GM23338 (cell line): ENCODE measurements at regions not wholly inside any gene's neighbourhood (a gene's known extent, or its start where the extent isn't known, plus 50 kb on each side); places are given as distances from the start of the nearest gene placed in this dataset.
A peak's percentile ranks its signal among the peaks of the same experiment; 100 is the strongest.

Source experiments
- ATAC-seq: fragments of 200-7000 bp; cut with Tn5 transposase; 3 replicates; pipeline ENCODE4 v1.9.1; 2020
- DNase-seq: peaks from one replicate; pipeline ENCODE4 v3.0.0-alpha.2; 2015; ENCODE audit warnings: low spot score
- H2AFZ ChIP-seq: fragments of 200-600 bp; sonication (generic); 2 replicates; pipeline ENCODE4 v1.8.0; 2016; ENCODE audit warnings: antibody characterized with exemption, mild to moderate bottlenecking, moderate library complexity
- H3F3A ChIP-seq: fragments of 200-600 bp; sonication (generic); replicated peaks from 2 replicates; pipeline ENCODE4 v1.8.0; 2017; ENCODE audit warnings: antibody characterized with exemption, mixed run types, low read depth
- H3K27ac ChIP-seq: fragments of 200-600 bp; sonication (generic); 2 replicates; pipeline ENCODE4 v1.6.1; 2016; ENCODE audit warnings: low read depth
- H3K27me3 ChIP-seq: fragments of 200-600 bp; sonication (generic); 2 replicates; pipeline ENCODE4 v1.8.0; 2016; ENCODE audit warnings: mild to moderate bottlenecking, mixed run types, moderate library complexity; ENCODE audit not compliant: insufficient read depth
- H3K36me3 ChIP-seq: fragments of 200-600 bp; sonication (generic); 2 replicates; pipeline ENCODE4 v1.8.0; 2016; ENCODE audit warnings: mild to moderate bottlenecking; ENCODE audit not compliant: insufficient read depth
- H3K4me1 ChIP-seq: fragments of 200-600 bp; sonication (generic); 2 replicates; pipeline ENCODE4 v1.8.0; 2016; ENCODE audit warnings: mild to moderate bottlenecking, moderate library complexity; ENCODE audit not compliant: insufficient read depth
- H3K4me2 ChIP-seq: fragments of 200-600 bp; sonication (generic); 2 replicates; pipeline ENCODE4 v1.7.1; 2017; ENCODE audit warnings: mixed run types
- H3K4me3 ChIP-seq: fragments of 200-600 bp; sonication (generic); 2 replicates; pipeline ENCODE4 v1.6.1; 2016; ENCODE audit warnings: mixed run types
- H3K79me2 ChIP-seq: fragments of 200-600 bp; sonication (generic); replicated peaks from 2 replicates; pipeline ENCODE4 v1.8.0; 2017; ENCODE audit warnings: mild to moderate bottlenecking; ENCODE audit not compliant: insufficient read depth
- H3K9me2 ChIP-seq: fragments of 200-600 bp; sonication (generic); 2 replicates; pipeline ENCODE4 v1.8.0; 2017; ENCODE audit not compliant: insufficient read depth
- H4K20me1 ChIP-seq: fragments of 200-600 bp; sonication (generic); replicated peaks from 2 replicates; pipeline ENCODE4 v1.8.0; 2017; ENCODE audit warnings: mild to moderate bottlenecking; ENCODE audit not compliant: insufficient read depth
- H3K27ac Mint-ChIP-seq: 2 replicates; pipeline ENCODE4 v1.8.0; 2020; ENCODE audit warnings: inconsistent platforms, mild to moderate bottlenecking, moderate library complexity, mixed read lengths
- H3K27me3 Mint-ChIP-seq: 3 replicates; pipeline ENCODE4 v1.8.0; 2022; ENCODE audit warnings: low read depth, mild to moderate bottlenecking, moderate library complexity, mixed read lengths, inconsistent platforms; ENCODE audit not compliant: insufficient read depth, poor library complexity
- H3K36me3 Mint-ChIP-seq: 3 replicates; pipeline ENCODE4 v1.8.0; 2021; ENCODE audit warnings: low read depth, mild to moderate bottlenecking, inconsistent platforms, moderate library complexity, mixed read lengths
- H3K4me1 Mint-ChIP-seq: 3 replicates; pipeline ENCODE4 v1.8.0; 2020; ENCODE audit warnings: mild to moderate bottlenecking, inconsistent platforms, mixed read lengths
- H3K4me3 Mint-ChIP-seq: 3 replicates; pipeline ENCODE4 v1.8.0; 2021; ENCODE audit warnings: moderate library complexity, mild to moderate bottlenecking, inconsistent platforms, mixed read lengths
- H3K9me3 Mint-ChIP-seq: 3 replicates; pipeline ENCODE4 v1.8.0; 2020; ENCODE audit warnings: moderate library complexity, mild to moderate bottlenecking, inconsistent platforms, mixed read lengths
- EZH2 ChIP-seq: fragments of 200-600 bp; sonication (generic); IDR thresholded peaks from one replicate; pipeline ENCODE4 v1.8.0; 2017; ENCODE audit warnings: antibody characterized with exemption, mild to moderate bottlenecking, low read depth; ENCODE audit not compliant: unreplicated experiment
- JUNB ChIP-seq: IDR thresholded peaks from one replicate; pipeline ENCODE4 v1.6.1; 2016; ENCODE audit warnings: antibody characterized with exemption; ENCODE audit not compliant: unreplicated experiment
- NANOG ChIP-seq: IDR thresholded peaks from 2 replicates; pipeline ENCODE4 v1.6.1; 2016; ENCODE audit warnings: antibody characterized with exemption, borderline replicate concordance
- REST ChIP-seq: IDR thresholded peaks from one replicate; pipeline ENCODE4 v1.6.1; 2018; ENCODE audit warnings: antibody characterized with exemption; ENCODE audit not compliant: unreplicated experiment
- ZNF114 ChIP-seq: fragments of 250-450 bp; sonication (Bioruptor Pico); IDR thresholded peaks from 2 replicates; pipeline ENCODE4 v1.5.0; 2020; ENCODE audit warnings: mild to moderate bottlenecking, moderate library complexity
- TF ChIP-seq, protein P1 (sequence below): IDR thresholded peaks from 2 replicates; pipeline ENCODE4 v1.6.1; 2016; ENCODE audit warnings: antibody characterized with exemption

GRCh38 chr4:41877020-41877796 is 58.0 kb upstream of the TMEM33 start:
- Mint-ChIP-seq H3K27me3 (peaks cover 98% of the 10 kb centered on the region), H3K4me1 (peaks cover 58% of the 10 kb centered on the region), H3K36me3 (no peaks in the 10 kb centered on the region), H3K4me3 (no peak overlapping the region; the same call in 2 of the 3 replicates), H3K27ac (no peak overlapping the region), H3K9me3 (no peaks in the 10 kb centered on the region; the same call in 2 of the 3 replicates)
- H3F3A ChIP-seq, result peaks cover 25% of the 10 kb centered on the region
- peaks cover 100% of the 10 kb centered on the region for H3K27me3 ChIP-seq
- H2AFZ ChIP-seq, result no peak overlapping the region
- H3K36me3 ChIP-seq, result no peaks in the 10 kb centered on the region
- ATAC-seq, result no peak
- peak; percentile 36 for DNase-seq
- H3K4me2 ChIP-seq, result peak overlapping the region; percentile 81; the same call in 1 of the 2 replicates
- peak; percentile 42 for TF ChIP-seq EZH2
- no peak for TF ChIP-seq ZNF114 (CRISPR knock-in tag)
- TF ChIP-seq NANOG, result no peak
- TF ChIP-seq REST, result no peak
- TF ChIP-seq, protein P1, sequence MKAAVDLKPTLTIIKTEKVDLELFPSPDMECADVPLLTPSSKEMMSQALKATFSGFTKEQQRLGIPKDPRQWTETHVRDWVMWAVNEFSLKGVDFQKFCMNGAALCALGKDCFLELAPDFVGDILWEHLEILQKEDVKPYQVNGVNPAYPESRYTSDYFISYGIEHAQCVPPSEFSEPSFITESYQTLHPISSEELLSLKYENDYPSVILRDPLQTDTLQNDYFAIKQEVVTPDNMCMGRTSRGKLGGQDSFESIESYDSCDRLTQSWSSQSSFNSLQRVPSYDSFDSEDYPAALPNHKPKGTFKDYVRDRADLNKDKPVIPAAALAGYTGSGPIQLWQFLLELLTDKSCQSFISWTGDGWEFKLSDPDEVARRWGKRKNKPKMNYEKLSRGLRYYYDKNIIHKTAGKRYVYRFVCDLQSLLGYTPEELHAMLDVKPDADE, result no peak
- TF ChIP-seq JUNB, result no peak
- no peaks in the 10 kb centered on the region for H3K9me2 ChIP-seq
- no peak overlapping the region for H3K27ac ChIP-seq
- H3K4me1 ChIP-seq, result peaks cover 77% of the 10 kb centered on the region
- peak overlapping the region; percentile 51; the same call in 1 of the 2 replicates for H3K4me3 ChIP-seq
- H3K79me2 ChIP-seq, result no peaks in the 10 kb centered on the region
- peaks cover 34% of the 10 kb centered on the region for H4K20me1 ChIP-seq

DNA sequence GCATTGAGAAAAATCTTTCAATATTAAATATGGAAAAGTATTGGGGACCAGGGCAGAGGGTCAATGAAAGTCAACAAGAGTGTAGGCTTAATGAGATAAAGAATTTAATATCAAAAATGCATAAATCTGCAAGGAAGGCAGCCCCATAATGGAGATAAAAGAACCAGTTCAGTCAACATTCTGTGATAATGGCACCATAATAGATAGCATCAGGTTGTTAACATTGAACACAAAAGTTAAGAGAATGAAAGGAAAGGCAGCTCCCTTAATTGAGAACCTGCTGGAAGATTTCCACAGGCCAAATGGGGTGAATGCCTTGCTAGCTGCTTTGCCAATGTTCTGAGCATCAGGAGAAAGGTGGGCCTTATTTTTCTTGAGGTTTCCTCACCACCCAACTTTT is 60.4 kb upstream of the TMEM33 start:
- peaks cover 33% of the 10 kb centered on the region for H4K20me1 ChIP-seq
- Mint-ChIP-seq H3K27ac (no peak overlapping the region), H3K27me3 (peaks cover 100% of the 10 kb centered on the region)

More for the DNA sequence above, 60.4 kb upstream of the TMEM33 start:
- H3K36me3 ChIP-seq, result no peaks in the 10 kb centered on the region
- ATAC-seq, result no peak
- no peak overlapping the region for H3K27ac ChIP-seq
- no peak overlapping the region for H3K4me3 ChIP-seq
- TF ChIP-seq JUNB, result no peak
- H3K27me3 ChIP-seq, result peaks cover 100% of the 10 kb centered on the region
- H3K4me1 ChIP-seq, result peaks cover 78% of the 10 kb centered on the region
- peaks cover 18% of the 10 kb centered on the region for H3F3A ChIP-seq
- no peak overlapping the region for H3K4me3 Mint-ChIP-seq
- DNase-seq, result no peak
- H3K9me2 ChIP-seq, result no peaks in the 10 kb centered on the region
- no peaks in the 10 kb centered on the region; the same call in 2 of the 3 replicates for H3K9me3 Mint-ChIP-seq
- no peak overlapping the region for H2AFZ ChIP-seq
- peaks cover 46% of the 10 kb centered on the region for H3K4me1 Mint-ChIP-seq
- no peak overlapping the region for H3K4me2 ChIP-seq
- no peaks in the 10 kb centered on the region for H3K36me3 Mint-ChIP-seq
- no peaks in the 10 kb centered on the region for H3K79me2 ChIP-seq
